C1 segment of cervical spinal cord (tissue), 14 donors: ENCODE measurements at regions not wholly inside any gene's neighbourhood (a gene's known extent, or its start where the extent isn't known, plus 50 kb on each side); places are given as distances from the start of the nearest gene placed in this dataset.

Source experiments
- DNase-seq, 14 donors: peaks; one replicate each; lab custom pipeline; 2025; lab: John Stamatoyannopoulos, UW

GRCh38 chr4:45985038-45985437 lies 138.8 kb downstream of the GABRG1 start:
- DNase-seq, result no peak

DNA sequence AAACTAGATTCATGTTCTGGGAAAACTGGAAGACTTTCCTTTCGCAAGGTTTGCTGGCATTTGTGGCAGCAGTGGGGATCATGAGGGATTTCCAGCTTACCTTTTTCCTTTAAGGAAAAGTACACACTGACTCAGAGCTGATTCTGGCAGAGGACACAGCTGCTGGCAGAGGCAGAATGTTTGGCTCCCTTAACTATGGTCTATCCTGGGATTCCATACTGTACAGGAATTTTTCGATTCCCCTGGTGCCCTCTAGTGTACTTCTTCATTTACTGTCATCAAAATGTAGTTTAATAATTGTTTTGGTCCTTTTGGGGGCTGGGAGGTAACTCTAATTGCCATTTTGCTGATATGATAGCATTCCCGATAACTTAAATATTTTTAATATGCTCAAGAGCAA lies 152.7 kb downstream of the GABRG1 start:
- no peak for DNase-seq

DNA sequence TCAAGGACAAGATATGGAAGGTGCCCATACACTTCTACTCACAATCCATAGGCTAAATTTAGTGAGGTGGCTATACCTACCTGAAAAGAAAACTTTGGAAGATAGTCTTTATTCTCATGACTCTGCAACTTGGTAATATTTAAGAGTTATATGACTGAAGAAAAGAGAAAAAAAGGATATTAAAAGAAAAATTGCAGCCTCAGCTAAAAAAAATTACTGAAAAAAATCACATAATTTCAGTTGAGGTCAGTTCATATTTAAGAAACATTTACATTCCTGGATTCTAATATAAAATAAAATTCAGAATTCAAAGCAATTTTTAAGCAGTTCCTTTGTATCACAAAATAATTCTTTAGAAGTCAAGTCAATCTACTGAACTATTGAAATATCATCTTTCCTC lies 166.5 kb downstream of the GABRG1 start:
- no peak for DNase-seq

DNA sequence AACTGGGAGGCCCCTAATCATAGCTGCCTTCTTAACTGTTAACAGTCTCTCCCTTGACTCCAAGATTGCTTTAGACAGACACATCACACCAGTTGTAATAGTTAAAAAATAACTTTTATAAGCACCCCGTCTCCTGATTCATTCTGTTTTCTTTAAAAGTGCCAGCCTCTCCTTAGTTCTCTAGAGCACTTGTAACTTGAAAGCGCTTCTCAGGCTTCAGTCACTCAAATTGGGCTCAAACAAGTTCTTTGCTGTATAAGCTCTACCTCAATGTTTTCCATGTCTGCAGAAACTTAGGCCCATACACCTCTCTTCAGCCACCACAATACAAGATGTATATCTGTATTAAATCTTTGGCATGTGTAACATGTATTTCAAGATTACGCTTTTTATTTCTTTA lies 169.6 kb downstream of the GABRG1 start:
- no peak for DNase-seq

GRCh38 chr4:45951153-45951552 lies 172.7 kb downstream of the GABRG1 start:
- no peak for DNase-seq

DNA sequence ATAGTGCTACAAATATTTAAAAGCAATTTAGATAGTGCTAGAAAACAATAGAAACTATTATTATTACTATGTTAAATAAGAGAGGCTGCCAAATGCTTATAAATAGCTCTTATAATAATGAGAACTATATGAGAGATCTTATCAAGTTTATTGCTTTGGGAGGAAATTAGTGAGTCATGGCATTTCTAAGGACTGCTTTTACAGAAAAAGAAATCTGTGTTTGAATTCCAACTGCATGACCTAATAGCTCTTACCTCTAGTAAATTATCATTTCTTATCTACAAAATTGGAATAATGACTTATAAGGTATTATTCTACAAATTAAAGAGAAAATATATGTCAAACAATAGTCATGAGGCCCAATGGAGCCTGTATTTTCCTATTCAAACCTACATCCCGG lies 177.2 kb downstream of the GABRG1 start:
- no peak for DNase-seq

DNA sequence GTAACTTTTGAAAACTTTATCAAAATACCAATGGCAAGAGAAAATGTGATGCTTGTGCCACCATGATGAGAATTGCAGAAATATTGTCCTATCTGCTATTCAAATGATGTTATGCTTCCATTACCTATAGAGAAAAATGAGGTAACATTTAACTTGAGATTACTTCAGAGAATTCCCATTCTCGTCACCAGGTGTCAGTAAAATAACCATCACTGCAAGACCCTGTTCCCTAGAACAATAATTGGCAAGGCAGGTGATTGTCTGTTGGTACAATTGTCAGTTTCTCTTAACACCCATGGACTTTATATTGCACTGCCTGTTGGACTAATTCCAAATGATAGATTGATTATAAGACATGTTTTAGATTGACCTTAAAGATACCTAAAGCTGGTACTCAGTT lies 179.9 kb downstream of the GABRG1 start:
- DNase-seq, result no peak

DNA sequence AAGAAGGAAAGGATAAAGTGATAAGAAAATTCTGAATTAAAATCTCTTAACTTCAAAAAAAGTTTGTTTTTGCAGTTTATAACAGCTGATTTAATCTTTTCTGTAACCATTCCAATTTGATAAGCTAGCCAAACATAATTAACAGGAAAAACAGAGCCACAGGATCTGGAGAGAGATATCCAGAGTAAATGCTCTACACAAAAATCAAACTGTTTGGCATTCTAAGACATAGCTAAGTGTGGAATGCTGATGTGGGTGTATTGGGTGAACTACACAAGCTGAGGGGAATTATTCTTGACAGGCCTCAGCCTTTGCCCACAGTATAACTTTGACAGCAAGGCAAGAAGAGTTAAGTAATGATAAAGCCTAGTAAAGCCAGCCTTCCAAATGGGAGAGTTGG lies 184.8 kb downstream of the GABRG1 start:
- no peak for DNase-seq

GRCh38 chr4:45931154-45931553 lies 192.7 kb downstream of the GABRG1 start:
- DNase-seq, result no peak

- DNase-seq, result no peak
These were observed 196.2 kb downstream of the GABRG1 start for GRCh38 chr4:45927641-45928040.

DNA sequence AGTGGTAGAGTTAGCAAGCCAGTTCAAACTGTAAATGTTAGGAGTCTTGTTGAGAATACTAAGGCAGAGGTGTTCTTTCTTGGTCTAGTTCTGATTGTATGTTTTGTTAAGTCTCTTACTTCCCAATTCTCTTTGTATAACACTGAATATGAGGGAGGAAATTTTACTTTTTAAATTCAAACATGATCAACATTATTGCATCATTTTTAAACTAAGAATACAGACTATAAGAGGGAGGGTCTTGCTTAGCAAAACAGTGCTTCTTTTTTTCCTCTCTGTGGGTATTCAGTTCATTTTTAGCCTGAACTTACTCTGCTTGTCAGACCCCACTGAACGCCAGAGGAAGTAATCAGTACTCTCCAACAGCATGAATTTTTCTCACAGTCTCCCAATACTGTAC lies 198.0 kb downstream of the GABRG1 start:
- no peak for DNase-seq

DNA sequence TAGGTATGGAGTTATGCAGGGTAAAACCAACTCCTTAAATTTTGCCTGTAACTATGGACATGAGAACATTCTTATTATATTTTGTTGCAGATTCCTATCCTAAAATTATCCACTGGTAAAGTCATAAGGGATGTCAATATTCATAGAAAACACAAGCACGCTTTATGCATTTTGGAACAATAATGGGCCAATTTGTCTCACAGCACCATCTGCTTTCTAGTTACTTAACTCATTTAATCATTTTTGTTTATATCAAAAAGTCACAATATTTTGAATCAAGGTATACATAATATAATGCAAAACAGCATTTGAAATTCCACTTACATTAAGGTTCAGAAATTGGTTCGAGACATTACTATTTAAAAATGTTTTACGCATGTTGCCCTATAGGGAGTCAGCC lies 203.0 kb downstream of the GABRG1 start:
- DNase-seq, result no peak

GRCh38 chr4:45910511-45910910 lies 213.3 kb downstream of the GABRG1 start:
- DNase-seq, result no peak

DNA sequence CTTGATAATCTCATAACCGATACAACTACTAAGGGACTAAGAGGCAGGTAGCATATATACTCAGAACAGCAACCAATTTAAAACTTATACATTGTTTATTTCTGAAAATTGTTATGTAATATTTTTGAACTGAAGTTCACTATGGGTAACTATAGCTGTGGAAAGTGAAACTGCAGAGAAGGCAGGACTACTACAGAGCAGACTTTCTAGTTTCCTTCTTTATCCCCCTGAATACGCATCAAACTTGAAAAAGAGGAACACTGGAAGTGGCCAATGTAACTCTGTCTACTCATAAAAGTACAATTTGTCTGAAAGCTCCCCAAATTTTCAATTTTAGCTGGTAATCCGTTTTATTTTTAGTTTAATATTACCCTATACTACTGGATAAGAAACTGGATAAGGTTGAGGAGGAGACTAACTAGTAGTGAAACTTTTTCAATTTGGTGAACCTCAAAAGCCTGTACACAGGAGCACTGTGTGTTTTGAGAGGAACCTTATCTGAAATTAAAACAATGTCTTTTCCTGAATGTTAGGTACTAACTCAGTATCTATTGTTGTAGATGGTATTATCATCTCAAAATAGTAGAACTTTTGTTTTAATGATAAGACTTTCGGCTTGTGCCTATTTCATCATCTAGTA lies 225.8 kb downstream of the GABRG1 start:
- no peak for DNase-seq

- no peak for DNase-seq
These were observed 240.4 kb downstream of the GABRG1 start for GRCh38 chr4:45883421-45883820.

- no peak for DNase-seq
These were observed 247.5 kb downstream of the GABRG1 start for GRCh38 chr4:45876235-45876890.

DNA sequence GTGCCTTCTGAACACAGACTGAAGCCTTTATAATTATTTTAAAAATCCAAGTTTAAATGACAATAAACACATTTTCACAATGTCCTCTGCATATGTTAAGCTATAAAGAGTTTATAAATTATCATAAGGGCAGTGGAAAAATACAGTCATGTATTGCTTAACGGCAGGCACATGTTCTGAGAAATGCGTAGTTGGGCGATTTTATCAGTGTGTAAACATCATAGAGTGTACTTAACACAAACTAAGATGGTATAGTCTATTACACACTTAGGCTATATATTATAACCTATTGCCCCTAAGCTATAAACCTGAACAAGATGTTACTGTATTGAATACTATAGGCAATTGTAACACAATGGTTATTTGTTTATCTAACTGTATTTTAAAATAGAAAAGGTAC lies 254.7 kb downstream of the GABRG1 start:
- no peak for DNase-seq

DNA sequence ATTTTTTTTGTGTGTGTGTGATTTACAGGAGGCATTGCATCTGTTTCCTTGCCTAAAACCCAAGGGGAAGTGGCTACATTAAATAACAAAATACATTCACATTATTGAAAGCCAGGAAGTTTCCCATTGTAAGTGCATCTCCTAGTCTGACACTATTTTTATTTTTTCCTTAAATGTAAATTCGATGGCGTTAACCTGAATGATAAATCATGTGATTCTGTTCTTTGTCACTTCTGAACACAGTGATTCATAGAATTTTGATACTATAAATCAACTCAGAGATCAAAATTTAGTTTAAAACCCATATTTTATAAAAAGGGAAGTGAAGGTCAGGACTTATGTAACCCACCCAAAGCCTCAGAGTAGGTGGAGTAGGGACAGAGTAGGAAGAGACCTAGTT lies 258.1 kb downstream of the GABRG1 start:
- no peak for DNase-seq

DNA sequence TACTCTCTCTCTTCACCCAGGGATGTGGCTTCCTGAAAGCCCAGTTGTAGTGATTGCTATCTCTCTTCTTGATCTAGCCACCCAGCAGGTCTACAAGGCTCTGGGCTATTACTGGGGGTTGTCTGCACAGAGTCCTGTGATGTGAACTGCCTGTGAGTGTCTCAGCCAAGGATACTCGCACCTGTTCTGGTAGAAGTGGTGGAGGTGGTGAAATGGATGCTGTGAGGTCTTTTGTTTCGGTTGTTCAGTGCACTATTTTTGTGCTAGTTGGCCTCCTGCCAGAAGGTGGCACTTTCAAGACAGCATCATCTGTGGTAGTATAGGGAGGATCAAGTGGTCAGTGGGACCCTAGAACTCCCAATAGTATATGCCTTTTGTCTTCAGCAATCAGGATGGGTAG lies 268.0 kb downstream of the GABRG1 start:
- no peak for DNase-seq

- no peak for DNase-seq
These were observed 277.8 kb downstream of the GABRG1 start for GRCh38 chr4:45846016-45846415.

- DNase-seq, result no peak
These were observed 282.1 kb downstream of the GABRG1 start for GRCh38 chr4:45841791-45842190.

- DNase-seq, result no peak
These were observed 292.2 kb downstream of the GABRG1 start for GRCh38 chr4:45831692-45832091.

DNA sequence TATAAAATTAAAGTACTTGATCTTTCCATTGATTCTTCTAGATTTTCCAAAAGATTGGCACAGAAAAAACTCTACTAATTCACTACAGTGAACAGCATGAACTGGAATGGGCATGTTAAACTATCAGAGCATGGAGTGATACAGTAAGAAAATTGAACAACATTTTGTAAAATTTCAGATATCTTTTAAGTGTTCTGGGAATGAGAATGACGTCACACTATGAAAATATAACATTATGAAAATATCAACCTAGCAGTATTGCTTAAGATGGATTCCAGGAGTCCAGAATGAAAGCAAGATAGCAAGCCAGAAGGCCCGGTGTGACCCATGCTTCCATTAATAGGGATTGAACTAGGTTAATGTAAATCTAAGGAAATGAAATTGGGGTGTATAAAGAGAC lies 319.9 kb downstream of the GABRG1 start:
- no peak for DNase-seq

GRCh38 chr4:45795135-45795534 lies 328.7 kb downstream of the GABRG1 start:
- no peak for DNase-seq
